ENCODE measurements at regions not wholly inside any gene's neighbourhood (a gene's known extent, or its start where the extent isn't known, plus 50 kb on each side); places are given as distances from the start of the nearest gene placed in this dataset.

GRCh38 chr6:113149511-113149910 is 707.6 kb upstream of the MARCKS start:
- no peak for FAIRE-seq
- CTCF ChIA-PET: no interaction called here
- Histone ChIP-seq H3K4me2 (no peak overlapping the region), H3K4me1 (no peaks in the 10 kb centered on the region), H3K27ac (no peak overlapping the region), H3K9me3 (no peaks in the 10 kb centered on the region), H3K4me3 (no peak overlapping the region)
- WGBS (ENCODE audit: missing lambda C conversion rate): 87% methylated on average over 1 of the region's 1 CpG
- no peak for TF ChIP-seq CHD2 (IDR thresholded peaks at IDR 0.05; ENCODE audit: low read length, partially characterized antibody)
- no peak for TF ChIP-seq ZNF302 (CRISPR knock-in tag; IDR thresholded peaks at IDR 0.05)
- TF ChIP-seq ATOH8 (CRISPR knock-in tag; IDR thresholded peaks at IDR 0.05; ENCODE audit: low read depth): no peak
- TF ChIP-seq POLR2A (IDR thresholded peaks at IDR 0.05; ENCODE audit: low read length): no peak
- POLR2A ChIA-PET: no interaction called here
- no peak for DNase-seq (ENCODE audit: low read depth in 1 of 2, low spot score in 1 of 2)
- no peak for ATAC-seq

- no peak overlapping the region for H3K4me2 ChIP-seq
- 77% methylated on average over 5 of the region's 5 CpGs for WGBS (ENCODE audit: missing lambda C conversion rate)
- H3K4me1 ChIP-seq: no peaks in the 10 kb centered on the region
- POLR2A ChIA-PET: no interaction called here
- DNase-seq (ENCODE audit: low read depth in 1 of 2, low spot score in 1 of 2): no peak
- CTCF ChIA-PET: interaction anchor here (0.7 kb wide), 1 partner anchor 640 kb away, joined by 3 read pairs; no protein-coding TSS in a partner anchor
- no peaks in the 10 kb centered on the region for H3K9me3 ChIP-seq
- no peak for ATAC-seq
- H3K4me3 ChIP-seq: no peak overlapping the region
- no peak for TF ChIP-seq EP300 (IDR thresholded peaks at IDR 0.05)
- no peak for TF ChIP-seq JUN (IDR thresholded peaks at IDR 0.05)
- TF ChIP-seq EHMT2 (IDR thresholded peaks at IDR 0.05; ENCODE audit: low read depth): no peak
- no peak for TF ChIP-seq MYC (IDR thresholded peaks at IDR 0.05; ENCODE audit: borderline replicate concordance, low read length)
- TF ChIP-seq HEYL (CRISPR knock-in tag; IDR thresholded peaks at IDR 0.05): no peak
- TF ChIP-seq ZFP36 (IDR thresholded peaks at IDR 0.05; ENCODE audit: borderline replicate concordance, partially characterized antibody): no peak
- no peak for TF ChIP-seq KDM5A (IDR thresholded peaks at IDR 0.05)
- no peak for TF ChIP-seq SREBF2 (IDR thresholded peaks at IDR 0.05)
- no peak for TF ChIP-seq USF2 (IDR thresholded peaks at IDR 0.05)
- no peak for TF ChIP-seq RNF2 (IDR thresholded peaks at IDR 0.05; ENCODE audit: borderline replicate concordance, low read depth)
- no peak for TF ChIP-seq PHF8 (IDR thresholded peaks at IDR 0.05; ENCODE audit: borderline replicate concordance, low read depth)
- no peak for TF ChIP-seq BHLHE40 (IDR thresholded peaks at IDR 0.05; ENCODE audit: low read depth, low read length)
- TF ChIP-seq RARB (CRISPR knock-in tag; IDR thresholded peaks at IDR 0.05): no peak
- no peak for TF ChIP-seq TFCP2L1 (CRISPR knock-in tag; IDR thresholded peaks at IDR 0.05)
- TF ChIP-seq ESRRA (IDR thresholded peaks at IDR 0.05; ENCODE audit: borderline replicate concordance, low read length): no peak
- no peak for TF ChIP-seq E2F6 (IDR thresholded peaks at IDR 0.05; ENCODE audit: borderline replicate concordance, low read depth)
- no peak for TF ChIP-seq KDM1A (IDR thresholded peaks at IDR 0.05; ENCODE audit: low read depth)
- no peak for TF ChIP-seq NPAS2 (CRISPR knock-in tag; IDR thresholded peaks at IDR 0.05; ENCODE audit: borderline replicate concordance)
- TF ChIP-seq NR3C1 (IDR thresholded peaks at IDR 0.05): no peak
- no peak for FAIRE-seq
- H3K27ac ChIP-seq: no peak overlapping the region
Measured at GRCh38 chr6:113160306-113161017, 696.7 kb upstream of the MARCKS start.

GRCh38 chr6:113161018-113161315 is 696.2 kb upstream of the MARCKS start:
- ChIA-PET CTCF (interaction anchor here (1.1 kb wide), 1 partner anchor 18 kb away, joined by 4 read pairs; no protein-coding TSS in a partner anchor), POLR2A (no interaction called here)
- no peak for FAIRE-seq
- H3K4me3 ChIP-seq: no peak overlapping the region
- H3K27ac ChIP-seq: no peak overlapping the region
- no peak for DNase-seq (ENCODE audit: low read depth in 1 of 2, low spot score in 1 of 2)
- WGBS (ENCODE audit: missing lambda C conversion rate): 63% methylated on average over 1 of the region's 1 CpG
- no peaks in the 10 kb centered on the region for H3K4me1 ChIP-seq
- no peaks in the 10 kb centered on the region for H3K9me3 ChIP-seq
- no peak for ATAC-seq
- no peak overlapping the region for H3K4me2 ChIP-seq
- TF ChIP-seq ZC3H11A (IDR thresholded peaks at IDR 0.05) (no peak), REST (IDR thresholded peaks at IDR 0.05) (no peak), MAZ (IDR thresholded peaks at IDR 0.05; ENCODE audit: borderline replicate concordance, low read depth, low read length) (no peak), NFE2L2 (conservative IDR thresholded peaks at IDR 0.05; ENCODE audit: low read length) (no peak), USF2 (IDR thresholded peaks at IDR 0.05) (no peak), HOXB5 (CRISPR knock-in tag; IDR thresholded peaks at IDR 0.05) (no peak)

Measured in A549 (cell line).